Endothelial cell (in vitro differentiated cells): ENCODE measurements at regions not wholly inside any gene's neighbourhood (a gene's known extent, or its start where the extent isn't known, plus 50 kb on each side); places are given as distances from the start of the nearest gene placed in this dataset.
A peak's percentile ranks its signal among the peaks of the same experiment; 100 is the strongest.

Source experiments
- DNase-seq: peaks from one replicate; pipeline ENCODE4 v3.0.0; 2021; ENCODE audit warnings: low spot score
- H3K27ac Mint-ChIP-seq: one replicate; pipeline ENCODE4 v1.8.0; 2021; ENCODE audit warnings: mixed read lengths, inconsistent platforms; ENCODE audit not compliant: unreplicated experiment
- H3K27me3 Mint-ChIP-seq: one replicate; pipeline ENCODE4 v1.8.0; 2021; ENCODE audit warnings: mild to moderate bottlenecking, moderate library complexity, mixed read lengths, inconsistent platforms; ENCODE audit not compliant: unreplicated experiment
- H3K36me3 Mint-ChIP-seq: one replicate; pipeline ENCODE4 v1.8.0; 2021; ENCODE audit warnings: mild to moderate bottlenecking, low read depth, mixed read lengths, inconsistent platforms; ENCODE audit not compliant: unreplicated experiment
- H3K4me1 Mint-ChIP-seq: one replicate; pipeline ENCODE4 v1.8.0; 2021; ENCODE audit warnings: mild to moderate bottlenecking, mixed read lengths, inconsistent platforms; ENCODE audit not compliant: unreplicated experiment
- H3K4me3 Mint-ChIP-seq: one replicate; pipeline ENCODE4 v1.8.0; 2021; ENCODE audit warnings: mild to moderate bottlenecking, mixed read lengths, inconsistent platforms; ENCODE audit not compliant: unreplicated experiment
- H3K9me3 Mint-ChIP-seq: one replicate; pipeline ENCODE4 v1.8.0; 2021; ENCODE audit warnings: mixed read lengths, inconsistent platforms; ENCODE audit not compliant: unreplicated experiment
- TF ChIP-seq, protein P1 (sequence below): fragments of 200-600 bp; sonication (generic); IDR thresholded peaks from one replicate; pipeline ENCODE4 v1.5.0; 2021; ENCODE audit warnings: antibody characterized with exemption; ENCODE audit not compliant: unreplicated experiment

DNA sequence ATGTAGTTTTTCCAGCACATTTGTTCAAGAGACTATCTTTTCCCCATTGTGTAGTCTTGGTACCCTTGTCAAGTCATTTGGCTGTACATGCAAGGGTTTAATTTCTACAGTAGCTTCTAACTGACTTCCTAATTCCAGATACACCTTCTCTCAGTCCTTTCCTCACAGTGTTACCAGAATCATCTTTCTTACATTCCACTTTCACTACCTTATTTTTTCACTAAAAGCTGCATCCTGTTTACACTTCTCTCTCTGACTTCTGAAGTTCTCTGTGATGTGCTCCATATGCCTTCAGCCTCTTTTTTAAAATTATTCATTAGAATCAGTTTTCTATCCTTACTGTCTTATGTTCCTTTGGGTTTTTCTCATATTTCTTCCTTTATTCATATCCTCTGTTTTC, 57.1 kb upstream of the RWDD3 start:
- DNase-seq, result no peak
- Mint-ChIP-seq H3K4me3 (no peak overlapping the region), H3K36me3 (no peaks in the 10 kb centered on the region), H3K27me3 (no peaks in the 10 kb centered on the region), H3K9me3 (no peaks in the 10 kb centered on the region), H3K4me1 (peaks cover 4% of the 10 kb centered on the region), H3K27ac (peak overlapping the region; percentile 6)
- TF ChIP-seq, protein P1, sequence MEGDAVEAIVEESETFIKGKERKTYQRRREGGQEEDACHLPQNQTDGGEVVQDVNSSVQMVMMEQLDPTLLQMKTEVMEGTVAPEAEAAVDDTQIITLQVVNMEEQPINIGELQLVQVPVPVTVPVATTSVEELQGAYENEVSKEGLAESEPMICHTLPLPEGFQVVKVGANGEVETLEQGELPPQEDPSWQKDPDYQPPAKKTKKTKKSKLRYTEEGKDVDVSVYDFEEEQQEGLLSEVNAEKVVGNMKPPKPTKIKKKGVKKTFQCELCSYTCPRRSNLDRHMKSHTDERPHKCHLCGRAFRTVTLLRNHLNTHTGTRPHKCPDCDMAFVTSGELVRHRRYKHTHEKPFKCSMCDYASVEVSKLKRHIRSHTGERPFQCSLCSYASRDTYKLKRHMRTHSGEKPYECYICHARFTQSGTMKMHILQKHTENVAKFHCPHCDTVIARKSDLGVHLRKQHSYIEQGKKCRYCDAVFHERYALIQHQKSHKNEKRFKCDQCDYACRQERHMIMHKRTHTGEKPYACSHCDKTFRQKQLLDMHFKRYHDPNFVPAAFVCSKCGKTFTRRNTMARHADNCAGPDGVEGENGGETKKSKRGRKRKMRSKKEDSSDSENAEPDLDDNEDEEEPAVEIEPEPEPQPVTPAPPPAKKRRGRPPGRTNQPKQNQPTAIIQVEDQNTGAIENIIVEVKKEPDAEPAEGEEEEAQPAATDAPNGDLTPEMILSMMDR, result no peak

DNA sequence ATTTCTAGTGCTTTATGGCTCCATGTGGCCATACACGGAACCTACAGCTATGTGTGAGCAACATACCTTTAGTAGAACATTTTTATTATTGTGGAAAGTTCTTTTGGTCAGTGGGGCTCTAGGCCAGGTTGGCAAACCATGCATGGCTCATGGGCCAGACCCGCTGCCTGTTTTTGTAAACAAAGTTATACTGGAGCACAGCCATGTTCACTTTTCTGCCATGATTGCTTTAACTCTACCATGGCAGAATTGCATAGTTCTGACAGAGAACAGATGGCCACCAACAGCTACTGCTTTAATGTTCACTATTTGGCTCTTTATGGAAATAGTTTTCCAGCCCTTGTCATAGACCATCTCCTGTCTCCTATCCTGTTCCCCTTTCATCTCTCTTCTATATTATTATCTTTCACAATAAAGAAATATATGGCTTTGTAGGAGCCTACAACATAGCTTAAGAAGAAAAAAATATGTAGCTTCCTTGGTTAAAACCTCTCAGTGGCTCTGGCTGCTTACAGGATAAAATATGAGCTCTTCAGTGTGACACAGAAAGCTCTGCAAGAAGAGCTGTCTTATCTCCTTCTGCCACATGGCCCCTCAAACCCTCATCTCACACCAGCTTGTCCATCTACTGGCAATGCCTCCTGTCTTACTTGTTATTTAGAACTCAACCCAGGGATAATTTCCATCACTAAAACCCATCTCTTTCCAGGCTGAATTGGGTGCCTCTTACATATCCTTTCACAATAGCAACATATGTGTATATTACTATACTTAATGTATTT, 54.6 kb upstream of the RWDD3 start:
- Mint-ChIP-seq H3K4me1 (peaks cover 4% of the 10 kb centered on the region), H3K36me3 (no peaks in the 10 kb centered on the region), H3K4me3 (no peak overlapping the region), H3K27ac (no peak overlapping the region), H3K27me3 (no peaks in the 10 kb centered on the region), H3K9me3 (no peaks in the 10 kb centered on the region)
- no peak for DNase-seq
- TF ChIP-seq, protein P1, result no peak

DNA sequence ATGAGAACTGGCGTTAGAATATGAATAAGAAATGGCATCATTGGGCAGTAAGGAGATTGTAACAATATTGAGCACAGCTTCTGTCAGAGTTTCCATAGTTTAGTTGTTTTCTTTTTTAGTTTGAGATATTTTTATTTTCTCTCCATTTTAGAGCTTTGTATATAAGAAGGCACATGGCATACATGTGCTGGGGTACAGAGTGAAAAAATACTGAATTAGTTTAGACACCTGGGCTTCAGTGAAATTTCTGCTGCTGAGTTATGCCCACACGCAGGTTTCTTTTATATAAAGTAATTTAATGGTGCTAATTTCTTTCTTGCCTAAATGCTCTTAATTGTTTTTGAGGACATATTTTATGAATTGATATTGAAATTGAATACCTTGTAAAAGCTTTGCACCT, 53.6 kb upstream of the RWDD3 start:
- DNase-seq, result no peak
- no peak overlapping the region for H3K27ac Mint-ChIP-seq
- H3K27me3 Mint-ChIP-seq, result no peaks in the 10 kb centered on the region
- no peak overlapping the region for H3K4me3 Mint-ChIP-seq
- H3K4me1 Mint-ChIP-seq, result peaks cover 4% of the 10 kb centered on the region
- no peaks in the 10 kb centered on the region for H3K36me3 Mint-ChIP-seq
- H3K9me3 Mint-ChIP-seq, result no peaks in the 10 kb centered on the region
- TF ChIP-seq, protein P1, result no peak

DNA sequence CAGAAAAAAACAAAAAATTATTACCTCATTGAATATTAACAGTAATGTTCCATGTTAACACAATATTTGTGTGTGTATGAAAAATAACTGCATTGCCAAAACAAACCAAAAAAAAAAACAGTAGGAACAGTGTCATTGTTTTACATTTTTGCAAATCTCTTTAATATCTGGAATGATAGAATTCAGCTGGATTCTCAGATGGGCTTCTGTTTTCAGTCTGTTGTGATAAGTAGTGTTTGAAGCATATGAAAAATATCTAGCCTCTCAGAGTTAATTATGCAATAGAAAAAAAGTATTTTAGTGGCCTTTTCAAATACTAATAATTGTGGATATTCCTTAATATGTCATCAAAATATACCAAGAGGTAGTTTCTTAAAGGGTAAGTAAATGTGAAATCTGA, 52.9 kb upstream of the RWDD3 start:
- H3K9me3 Mint-ChIP-seq, result no peaks in the 10 kb centered on the region
- H3K4me1 Mint-ChIP-seq, result peaks cover 4% of the 10 kb centered on the region
- H3K4me3 Mint-ChIP-seq, result no peak overlapping the region
- TF ChIP-seq, protein P1, result no peak
- no peak overlapping the region for H3K27ac Mint-ChIP-seq
- H3K27me3 Mint-ChIP-seq, result no peaks in the 10 kb centered on the region
- no peaks in the 10 kb centered on the region for H3K36me3 Mint-ChIP-seq
- DNase-seq, result no peak

DNA sequence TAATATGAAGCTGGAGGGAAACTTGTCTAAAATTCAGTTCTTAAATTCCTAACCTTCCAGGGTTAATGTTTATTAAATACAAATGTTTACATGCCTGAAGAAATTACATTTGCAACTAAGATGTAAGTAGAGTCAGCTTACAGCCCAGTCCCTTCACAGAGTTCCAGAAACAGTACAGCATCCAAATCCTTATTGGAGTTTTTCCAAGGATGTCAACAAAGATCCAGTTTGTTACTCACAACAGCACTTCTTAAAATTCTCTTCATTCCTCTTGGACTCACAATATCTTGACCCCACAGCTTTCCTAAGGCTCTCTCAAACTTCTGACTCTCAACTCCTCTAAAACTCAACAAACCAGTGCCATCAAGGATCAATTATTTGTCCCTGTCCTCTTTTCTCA, 50.1 kb upstream of the RWDD3 start:
- H3K4me1 Mint-ChIP-seq, result no peaks in the 10 kb centered on the region
- no peaks in the 10 kb centered on the region for H3K36me3 Mint-ChIP-seq
- H3K9me3 Mint-ChIP-seq, result no peaks in the 10 kb centered on the region
- no peak overlapping the region for H3K4me3 Mint-ChIP-seq
- H3K27ac Mint-ChIP-seq, result no peak overlapping the region
- no peak for DNase-seq
- TF ChIP-seq, protein P1, result no peak
- H3K27me3 Mint-ChIP-seq, result no peaks in the 10 kb centered on the region
